Stimulated activated naive CD8-positive, alpha-beta T cell treated with anti-CD3 and anti-CD28 coated beads, Interleukin-15, Interleukin-2, amounts not matched to agents 100 U/mL and 50 U/mL, for 24 hours (primary cell): ENCODE measurements at regions not wholly inside any gene's neighbourhood (a gene's known extent, or its start where the extent isn't known, plus 50 kb on each side); places are given as distances from the start of the nearest gene placed in this dataset.
"Not testable (repeated sequence)": the region's sequence is repeated elsewhere in the genome, so short reads cannot be mapped to it uniquely, and the experiment has no call there.

Experiments
- ATAC-seq: fragments of 150-1000 bp; cut with Tn5 transposase; one replicate; pipeline ENCODE4 v1.10.0; 2021
- DNase-seq: peaks from one replicate; pipeline ENCODE4 v3.0.0; 2021

GRCh38 chr11:15845261-15845660 lies 511.1 kb downstream of the SOX6 start:
- DNase-seq (no peak), ATAC-seq (no peak)

DNA sequence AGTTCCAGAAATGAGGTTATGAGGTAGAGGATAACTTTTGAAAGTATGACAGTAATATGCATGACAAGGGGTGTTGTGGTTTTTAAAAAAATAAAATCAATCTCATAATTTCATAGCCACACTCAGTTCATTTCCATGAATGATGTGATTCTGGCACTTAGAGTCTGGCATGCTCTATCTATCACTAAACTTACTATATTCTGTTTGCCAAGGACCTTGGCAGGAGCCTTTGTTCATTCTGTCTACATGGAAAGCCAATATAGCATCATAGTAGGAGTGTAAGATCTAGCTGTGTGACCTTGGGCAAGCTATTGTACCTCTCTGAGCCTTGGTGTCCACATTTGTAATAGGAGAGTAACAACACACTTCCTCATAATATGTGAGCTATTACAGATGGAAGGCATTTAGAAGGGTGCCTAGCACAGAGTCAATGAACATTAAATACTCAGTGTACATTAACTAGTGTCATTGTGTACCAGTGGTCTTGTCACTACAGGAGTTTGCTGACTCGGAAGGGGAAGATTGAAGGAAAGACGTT lies 507.6 kb downstream of the SOX6 start:
- DNase-seq, result no peak
- ATAC-seq, result no peak

DNA sequence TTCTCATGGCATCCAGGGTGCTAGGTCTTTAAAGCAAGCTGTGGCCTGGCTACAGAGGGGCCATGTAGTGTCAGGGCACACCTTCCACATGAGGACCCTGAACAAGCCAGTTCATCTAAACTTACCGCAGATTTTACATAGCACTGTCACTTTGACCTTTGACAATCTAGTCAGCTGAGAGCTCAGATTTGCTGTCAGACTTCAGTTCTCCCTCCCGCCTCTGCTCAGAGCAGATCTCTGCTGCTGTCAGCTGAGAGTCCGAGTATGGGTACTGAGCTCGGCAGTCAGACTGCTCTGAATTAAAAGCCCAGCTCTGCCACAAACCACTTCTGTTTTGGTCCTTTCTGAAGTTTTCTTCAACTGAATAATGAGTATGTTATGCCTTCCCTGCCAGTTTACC lies 507.1 kb downstream of the SOX6 start:
- ATAC-seq, result no peak

DNA sequence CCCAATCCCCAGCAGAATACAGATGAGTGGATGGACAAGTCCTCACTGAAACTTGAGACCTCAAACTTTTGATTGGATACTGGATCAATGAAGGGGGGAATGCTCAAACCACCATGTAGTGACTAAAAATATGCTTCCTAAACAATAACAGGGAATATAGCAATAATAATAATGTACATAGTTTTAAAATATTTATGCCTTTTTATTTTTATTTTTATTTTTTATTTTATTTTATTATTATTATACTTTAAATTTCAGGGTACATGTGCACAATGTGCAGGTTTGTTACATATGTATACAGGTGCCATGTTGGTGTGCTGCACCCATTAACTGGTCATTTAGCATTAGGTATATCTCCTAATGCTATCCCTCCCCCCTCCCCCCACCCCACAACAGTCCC lies 506.0 kb downstream of the SOX6 start:
- DNase-seq, ATAC-seq: not testable (repeated sequence)

More for the DNA sequence above, 507.1 kb downstream of the SOX6 start:
- no peak for DNase-seq

GRCh38 chr11:15851051-15851498 lies 505.3 kb downstream of the SOX6 start:
- DNase-seq, result no peak
- peak; percentile 49 for ATAC-seq

- DNase-seq (no peak), ATAC-seq (no peak)
These were observed 504.2 kb downstream of the SOX6 start for GRCh38 chr11:15852179-15852578.

- ATAC-seq (no peak), DNase-seq (no peak)
These were observed 502.1 kb downstream of the SOX6 start for GRCh38 chr11:15854245-15854644.

GRCh38 chr11:15858881-15859280 lies 497.5 kb downstream of the SOX6 start:
- ATAC-seq (no peak), DNase-seq (no peak)

DNA sequence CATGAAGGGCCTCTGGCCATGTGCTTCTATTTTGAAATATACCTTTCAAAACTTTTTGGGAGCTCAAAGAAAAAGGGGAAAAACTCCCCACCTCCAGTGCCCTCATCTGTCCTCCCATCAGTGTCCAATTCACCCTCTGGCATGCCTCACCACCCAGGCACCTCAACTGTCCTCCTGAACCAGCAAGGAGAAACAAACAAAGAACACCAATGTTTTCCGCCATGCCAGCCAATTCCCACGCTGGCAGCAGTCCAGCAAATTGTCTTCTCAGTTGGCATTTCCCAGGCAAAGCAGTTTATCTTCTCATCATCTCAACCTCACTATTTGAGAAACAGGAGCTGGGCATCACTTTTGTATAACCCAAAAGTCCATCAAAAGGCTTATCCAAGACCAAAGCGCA lies 496.9 kb downstream of the SOX6 start:
- ATAC-seq (no peak), DNase-seq (no peak)

DNA sequence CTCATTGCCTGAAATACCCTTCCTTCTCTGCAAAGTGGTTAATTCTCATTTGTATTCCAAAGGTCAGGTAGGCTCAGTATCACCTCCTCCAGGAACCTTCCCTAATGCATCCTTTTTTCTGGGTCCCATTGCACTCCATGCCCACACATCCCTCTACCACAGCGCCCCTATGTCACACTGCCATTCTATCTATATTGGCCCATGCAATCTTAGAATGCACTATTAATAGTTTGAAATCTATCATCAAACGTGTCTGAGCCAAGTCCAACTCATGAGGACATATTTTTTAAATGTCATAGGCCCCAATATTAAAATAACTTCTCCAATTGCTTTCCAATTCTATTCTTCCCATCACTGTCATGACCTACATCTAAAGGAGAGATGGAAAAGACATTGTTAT lies 495.1 kb downstream of the SOX6 start:
- ATAC-seq (no peak), DNase-seq (no peak)

DNA sequence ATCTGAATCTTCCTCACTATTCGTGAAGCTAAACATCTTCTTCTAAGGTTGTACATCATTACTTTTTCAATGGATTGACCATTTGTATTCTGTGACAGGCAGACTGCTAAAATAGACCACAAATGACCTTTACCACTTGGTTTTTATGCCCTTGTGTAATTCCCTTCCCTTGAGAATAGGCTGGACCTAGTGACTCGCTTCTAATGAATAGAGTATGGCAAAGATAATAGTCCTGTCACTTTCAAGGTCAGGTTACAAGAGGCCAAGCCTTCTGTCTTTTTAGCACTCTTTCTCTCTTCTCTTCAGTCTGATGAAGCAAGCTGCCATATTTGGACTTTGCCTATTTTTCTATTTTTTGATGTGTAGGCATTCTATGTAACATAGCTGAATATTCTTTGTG lies 492.9 kb downstream of the SOX6 start:
- no peak for ATAC-seq

DNA sequence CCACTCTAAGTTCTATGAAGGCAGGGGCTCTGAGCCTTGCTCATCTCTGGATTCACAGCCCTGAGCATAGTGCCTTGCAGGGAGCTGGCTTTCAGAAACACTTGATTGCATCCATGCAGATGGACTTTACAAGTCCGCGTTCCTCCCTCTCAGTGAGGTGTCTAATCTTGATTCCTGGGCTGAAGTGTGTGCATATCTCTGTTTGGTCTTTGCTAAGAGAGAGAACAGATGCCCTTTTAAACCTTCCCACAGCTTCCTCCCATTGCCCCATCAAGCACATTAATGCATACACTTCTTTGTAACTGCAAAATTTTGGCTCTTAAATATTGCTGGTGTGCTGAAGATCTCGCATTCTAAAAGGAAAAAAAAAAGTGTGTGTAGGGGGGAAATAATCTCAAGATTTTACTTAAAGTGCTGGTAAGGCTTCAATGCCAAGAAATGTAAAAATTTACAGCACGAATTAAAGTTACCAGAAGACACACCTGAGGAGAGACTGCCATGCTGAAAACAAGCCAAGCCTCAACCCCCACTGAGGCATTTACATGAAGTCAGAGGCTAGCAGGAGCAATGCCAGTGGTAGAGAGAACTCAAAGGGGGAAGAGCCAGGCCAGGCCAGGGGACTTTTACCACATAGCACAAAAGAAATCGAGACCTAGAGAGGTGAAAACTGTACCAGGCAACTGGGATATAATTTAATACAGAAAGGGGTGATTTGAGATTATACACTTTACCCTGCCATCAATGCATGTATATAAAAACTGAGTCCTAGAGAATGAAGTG lies 492.1 kb downstream of the SOX6 start:
- DNase-seq (no peak), ATAC-seq (no peak)

More for the DNA sequence above, 492.9 kb downstream of the SOX6 start:
- DNase-seq, result no peak

GRCh38 chr11:15865212-15865987 lies 490.9 kb downstream of the SOX6 start:
- ATAC-seq, result no peak
- DNase-seq, result no peak

GRCh38 chr11:15867871-15868270 lies 488.5 kb downstream of the SOX6 start:
- DNase-seq (no peak), ATAC-seq (no peak)

DNA sequence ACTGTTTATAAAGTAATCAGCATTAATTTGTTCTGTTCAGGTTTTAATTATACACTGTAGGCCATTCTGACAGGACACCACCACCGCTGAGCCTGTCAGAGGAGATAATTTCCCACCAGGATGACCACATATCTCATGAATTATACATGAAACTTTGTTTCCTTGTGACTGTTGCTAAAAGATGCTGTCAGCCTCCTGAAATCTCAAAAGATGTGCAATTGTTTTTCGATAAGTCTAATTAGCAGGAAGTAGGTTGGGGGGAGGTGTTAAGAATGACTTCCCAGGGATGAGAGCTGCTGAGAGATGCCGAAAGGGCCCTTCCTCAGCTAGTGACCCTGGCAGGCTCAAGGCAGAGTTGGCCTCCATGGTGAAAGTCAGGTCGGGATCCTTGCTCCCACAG lies 485.4 kb downstream of the SOX6 start:
- DNase-seq (no peak), ATAC-seq (no peak)

DNA sequence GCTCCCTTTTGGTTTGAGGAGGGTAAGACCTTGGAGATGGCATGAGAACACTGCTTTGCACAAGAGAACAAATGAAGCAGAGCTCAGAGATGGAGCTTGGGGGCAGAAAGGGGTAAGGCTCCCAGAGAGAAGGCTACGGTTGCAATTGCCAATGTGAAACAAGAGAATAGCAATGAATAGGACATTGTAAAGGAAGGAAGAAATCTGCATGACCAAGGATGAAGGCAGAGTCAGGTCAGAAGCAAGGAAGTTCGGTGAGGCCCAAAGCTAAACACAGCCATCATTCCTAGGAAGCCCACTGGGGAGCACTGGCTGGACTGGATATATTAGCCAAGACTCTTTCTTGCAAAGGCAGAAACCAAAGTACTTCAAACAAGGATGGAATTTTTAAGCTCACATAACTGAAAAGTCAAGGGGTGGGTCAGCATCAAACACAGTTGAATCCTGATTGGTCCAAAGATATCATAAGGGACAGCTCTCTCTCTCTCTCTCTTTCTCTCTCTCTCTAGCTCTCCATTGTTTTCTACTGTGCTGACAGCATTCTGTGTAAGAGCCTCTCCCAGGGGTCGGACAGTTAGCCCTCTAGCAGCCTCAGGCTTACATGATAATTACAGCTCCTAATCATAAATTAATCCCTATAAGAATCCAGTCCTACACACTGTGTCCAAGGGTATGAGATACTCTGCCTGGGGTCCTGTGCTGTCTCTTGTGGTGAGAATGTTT lies 484.3 kb downstream of the SOX6 start:
- ATAC-seq, result no peak
- DNase-seq, result no peak

GRCh38 chr11:15873501-15873900 lies 482.8 kb downstream of the SOX6 start:
- ATAC-seq, result no peak

DNA sequence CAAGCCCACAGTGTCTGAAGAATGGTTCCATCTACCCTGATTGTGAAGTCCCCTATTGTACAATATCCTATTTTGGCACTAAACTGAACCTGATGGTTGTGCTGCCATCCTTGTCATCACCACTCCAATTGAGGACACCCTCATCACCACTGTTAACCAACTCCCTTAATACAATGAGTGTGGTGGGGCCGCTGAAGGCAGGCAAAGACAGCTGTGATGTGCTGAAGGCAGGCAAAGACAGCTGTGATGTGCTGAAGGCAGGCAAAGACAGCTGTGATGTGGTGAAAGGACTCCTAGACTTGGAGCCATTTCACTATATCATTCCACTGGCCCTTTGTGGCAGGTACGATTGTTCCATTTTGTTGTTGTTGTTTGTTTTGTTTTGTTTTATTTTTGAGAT lies 481.6 kb downstream of the SOX6 start:
- ATAC-seq (no peak), DNase-seq (no peak)

More at GRCh38 chr11:15873501-15873900, 482.8 kb downstream of the SOX6 start:
- no peak for DNase-seq

DNA sequence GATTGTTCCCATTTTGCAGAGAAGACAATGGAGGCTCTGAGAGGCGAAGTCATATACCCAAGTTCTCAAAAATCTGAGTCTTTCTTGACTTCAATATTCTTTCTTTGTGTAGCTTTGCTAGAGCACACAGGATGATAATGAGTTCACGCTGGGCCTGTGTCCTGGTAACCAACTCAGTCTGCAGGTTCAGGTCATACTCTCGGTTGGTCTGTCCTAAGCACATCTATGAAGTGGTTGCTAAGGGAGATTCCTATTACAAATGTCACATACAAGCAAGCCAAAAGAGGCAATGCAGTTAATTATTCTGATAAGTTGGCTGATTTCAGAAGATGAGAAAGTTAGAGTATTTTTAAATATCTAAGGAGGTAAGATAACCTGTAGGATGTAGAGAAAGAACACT lies 481.0 kb downstream of the SOX6 start:
- no peak for ATAC-seq
- DNase-seq, result no peak

DNA sequence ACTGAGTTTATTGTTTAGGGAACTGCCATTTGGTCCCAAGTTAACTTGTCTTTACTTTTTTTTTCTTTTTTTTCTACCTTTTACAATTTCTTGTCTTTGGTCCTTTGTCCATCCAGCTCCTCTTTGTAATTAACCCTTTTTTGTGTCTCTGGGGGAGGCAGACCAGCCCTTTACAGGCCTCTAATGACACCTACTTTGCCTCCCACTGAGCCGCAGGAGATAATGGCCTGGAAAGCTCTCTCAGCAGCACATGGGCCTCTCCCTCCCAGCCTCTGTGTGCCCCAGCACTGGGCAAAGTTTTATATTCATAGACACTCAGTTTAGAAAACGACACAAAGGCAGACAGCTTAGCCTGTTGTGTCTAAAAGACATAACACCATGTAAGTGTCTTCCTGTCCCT lies 480.4 kb downstream of the SOX6 start:
- DNase-seq, result no peak
- no peak for ATAC-seq

DNA sequence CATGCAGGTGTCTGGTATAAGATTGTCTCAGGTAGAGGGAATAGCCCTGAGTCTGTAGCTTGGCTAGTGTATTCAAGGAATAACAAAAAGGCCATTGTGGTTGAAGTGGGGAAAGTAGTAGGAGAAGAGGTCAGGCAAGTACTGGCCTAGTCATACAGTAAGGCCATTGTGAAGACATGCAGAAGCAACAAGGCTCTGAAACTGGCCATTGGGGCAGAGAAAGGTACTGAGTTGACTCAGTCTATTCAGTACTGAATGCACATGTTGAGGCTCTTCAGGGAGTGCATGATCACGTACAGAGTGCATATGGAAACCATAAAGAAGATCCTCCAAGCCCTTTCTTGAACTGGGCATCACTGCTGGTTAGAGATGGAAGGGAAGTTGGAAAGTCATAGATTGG lies 477.6 kb downstream of the SOX6 start:
- DNase-seq (no peak), ATAC-seq (no peak)

DNA sequence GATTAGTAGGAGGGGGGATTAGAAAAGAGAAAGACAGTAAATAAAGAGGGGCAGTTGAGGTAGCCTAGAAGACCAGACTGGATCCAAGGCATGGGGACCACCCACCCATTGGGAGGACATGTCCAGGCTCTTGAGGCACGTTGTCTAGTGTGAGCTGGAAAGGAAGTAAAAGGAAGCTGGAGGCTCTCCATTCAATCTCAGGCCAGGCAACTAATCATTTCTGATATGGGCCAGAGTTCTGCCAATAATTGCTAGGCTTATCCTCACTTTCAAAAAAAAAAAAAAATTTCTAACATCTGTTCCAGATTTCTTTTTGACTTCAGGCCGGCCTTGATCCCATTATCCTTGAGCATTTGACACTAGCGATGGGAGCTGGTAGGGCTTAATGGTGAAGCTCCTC lies 476.1 kb downstream of the SOX6 start:
- ATAC-seq (no peak), DNase-seq (no peak)
